HEK293 (cell line): ENCODE measurements at regions not wholly inside any gene's neighbourhood (a gene's known extent, or its start where the extent isn't known, plus 50 kb on each side); places are given as distances from the start of the nearest gene placed in this dataset.

Experiments
- CTCF ChIA-PET: fragments of 350-600 bp; formaldehyde crosslinking; extraction: SDS; loops from one replicate; lab custom pipeline; 2021; ENCODE audit warnings: antibody characterized with exemption; lab: Yijun Ruan, JAX
- POLR2A ChIA-PET: fragments of 300-600 bp; formaldehyde crosslinking; extraction: SDS; loops from one replicate; lab custom pipeline; 2020; ENCODE audit warnings: antibody characterized with exemption, inconsistent platforms; lab: Yijun Ruan, JAX
- H3K27ac ChIP-seq: fragments of 200-500 bp; sonication (Bioruptor generic); 2 replicates; pipeline ENCODE4 v1.5.1; 2014; ENCODE audit warnings: low read depth, low read length, control low read depth, inconsistent platforms; ENCODE audit errors: extremely low read depth
- H3K36me3 ChIP-seq, 2 experiments: fragments of 200-500 bp in 1 of 2; sonication (Bioruptor generic) in 1 of 2; 1 replicate in 1 of 2; 2 replicates in 1 of 2; pipeline ENCODE4 v1.5.1; 2014 to 2017; ENCODE audit warnings: inconsistent platforms in 2 of 2, low read length in 2 of 2; ENCODE audit not compliant: control insufficient read depth in 2 of 2, insufficient read depth in 1 of 2
- H3K4me1 ChIP-seq: fragments of 200-500 bp; sonication (Bioruptor generic); 2 replicates; pipeline ENCODE4 v1.5.1; 2014; ENCODE audit warnings: mild to moderate bottlenecking, low read length, inconsistent platforms; ENCODE audit not compliant: control insufficient read depth, insufficient read depth
- H3K4me3 ChIP-seq: 2 replicates; pipeline ENCODE4 v1.5.1; 2011; ENCODE audit warnings: low read depth, mild to moderate bottlenecking, control low read depth, low read length, moderate library complexity
- H3K9me3 ChIP-seq: fragments of 200-500 bp; sonication (Bioruptor generic); 2 replicates; pipeline ENCODE4 v1.5.1; 2014; ENCODE audit warnings: low read depth, low read length, inconsistent platforms; ENCODE audit not compliant: control insufficient read depth, insufficient read depth
- AEBP2 ChIP-seq: fragments of 450-650 bp; formaldehyde crosslinking; IDR thresholded peaks from 2 replicates; pipeline ENCODE4 v1.5.1; 2016; ENCODE audit warnings: missing biosample characterization, missing genetic modification characterization, borderline replicate concordance
- KLF10 ChIP-seq: fragments of 450-650 bp; IDR thresholded peaks from 2 replicates; pipeline ENCODE4 v1.5.1; 2018; ENCODE audit warnings: missing biosample characterization, mild to moderate bottlenecking, missing genetic modification characterization
- SCRT2 ChIP-seq: fragments of 450-650 bp; formaldehyde crosslinking; IDR thresholded peaks from 2 replicates; pipeline ENCODE4 v1.5.1; 2016; ENCODE audit warnings: missing biosample characterization, missing genetic modification characterization
- TCF7L2 ChIP-seq: IDR thresholded peaks from 2 replicates; pipeline ENCODE4 v1.6.1; 2011; ENCODE audit warnings: low read depth, mild to moderate bottlenecking, inconsistent platforms, low read length, moderate library complexity, borderline replicate concordance
- ZNF221 ChIP-seq: fragments of 450-650 bp; formaldehyde crosslinking; IDR thresholded peaks from 2 replicates; pipeline ENCODE4 v1.5.1; 2017; ENCODE audit warnings: missing biosample characterization, missing genetic modification characterization, borderline replicate concordance
- ZNF404 ChIP-seq: fragments of 450-650 bp; formaldehyde crosslinking; IDR thresholded peaks from 2 replicates; pipeline ENCODE4 v1.5.1; 2017; ENCODE audit warnings: missing biosample characterization, missing genetic modification characterization
- ZNF501 ChIP-seq: fragments of 450-650 bp; formaldehyde crosslinking; IDR thresholded peaks from 2 replicates; pipeline ENCODE4 v1.5.1; 2016; ENCODE audit warnings: missing biosample characterization, missing genetic modification characterization
- ZNF561 ChIP-seq: fragments of 450-650 bp; IDR thresholded peaks from 2 replicates; pipeline ENCODE4 v1.5.1; 2018; ENCODE audit warnings: missing biosample characterization, missing genetic modification characterization, borderline replicate concordance
- ZNF677 ChIP-seq: fragments of 450-650 bp; IDR thresholded peaks from 2 replicates; pipeline ENCODE4 v1.5.0; 2018; ENCODE audit warnings: missing biosample characterization, mild to moderate bottlenecking, missing genetic modification characterization, moderate library complexity
- ZNF843 ChIP-seq: fragments of 450-650 bp; formaldehyde crosslinking; IDR thresholded peaks from 2 replicates; pipeline ENCODE4 v1.5.1; 2016; ENCODE audit warnings: missing biosample characterization, missing genetic modification characterization
- TF ChIP-seq, protein P1 (sequence below): fragments of 450-650 bp; formaldehyde crosslinking; conservative IDR thresholded peaks from 2 replicates; pipeline ENCODE4 v1.5.1; 2016; ENCODE audit warnings: low read depth, missing biosample characterization, missing genetic modification characterization
- TF ChIP-seq, protein P2 (sequence below): fragments of 450-650 bp; formaldehyde crosslinking; IDR thresholded peaks from 2 replicates; pipeline ENCODE4 v1.5.1; 2016; ENCODE audit warnings: missing biosample characterization, missing genetic modification characterization
- TF ChIP-seq, protein P3 (sequence below): fragments of 450-650 bp; formaldehyde crosslinking; IDR thresholded peaks from 2 replicates; pipeline ENCODE4 v1.5.1; 2016; ENCODE audit warnings: missing biosample characterization, missing genetic modification characterization, low read depth

- TF ChIP-seq, protein P1, sequence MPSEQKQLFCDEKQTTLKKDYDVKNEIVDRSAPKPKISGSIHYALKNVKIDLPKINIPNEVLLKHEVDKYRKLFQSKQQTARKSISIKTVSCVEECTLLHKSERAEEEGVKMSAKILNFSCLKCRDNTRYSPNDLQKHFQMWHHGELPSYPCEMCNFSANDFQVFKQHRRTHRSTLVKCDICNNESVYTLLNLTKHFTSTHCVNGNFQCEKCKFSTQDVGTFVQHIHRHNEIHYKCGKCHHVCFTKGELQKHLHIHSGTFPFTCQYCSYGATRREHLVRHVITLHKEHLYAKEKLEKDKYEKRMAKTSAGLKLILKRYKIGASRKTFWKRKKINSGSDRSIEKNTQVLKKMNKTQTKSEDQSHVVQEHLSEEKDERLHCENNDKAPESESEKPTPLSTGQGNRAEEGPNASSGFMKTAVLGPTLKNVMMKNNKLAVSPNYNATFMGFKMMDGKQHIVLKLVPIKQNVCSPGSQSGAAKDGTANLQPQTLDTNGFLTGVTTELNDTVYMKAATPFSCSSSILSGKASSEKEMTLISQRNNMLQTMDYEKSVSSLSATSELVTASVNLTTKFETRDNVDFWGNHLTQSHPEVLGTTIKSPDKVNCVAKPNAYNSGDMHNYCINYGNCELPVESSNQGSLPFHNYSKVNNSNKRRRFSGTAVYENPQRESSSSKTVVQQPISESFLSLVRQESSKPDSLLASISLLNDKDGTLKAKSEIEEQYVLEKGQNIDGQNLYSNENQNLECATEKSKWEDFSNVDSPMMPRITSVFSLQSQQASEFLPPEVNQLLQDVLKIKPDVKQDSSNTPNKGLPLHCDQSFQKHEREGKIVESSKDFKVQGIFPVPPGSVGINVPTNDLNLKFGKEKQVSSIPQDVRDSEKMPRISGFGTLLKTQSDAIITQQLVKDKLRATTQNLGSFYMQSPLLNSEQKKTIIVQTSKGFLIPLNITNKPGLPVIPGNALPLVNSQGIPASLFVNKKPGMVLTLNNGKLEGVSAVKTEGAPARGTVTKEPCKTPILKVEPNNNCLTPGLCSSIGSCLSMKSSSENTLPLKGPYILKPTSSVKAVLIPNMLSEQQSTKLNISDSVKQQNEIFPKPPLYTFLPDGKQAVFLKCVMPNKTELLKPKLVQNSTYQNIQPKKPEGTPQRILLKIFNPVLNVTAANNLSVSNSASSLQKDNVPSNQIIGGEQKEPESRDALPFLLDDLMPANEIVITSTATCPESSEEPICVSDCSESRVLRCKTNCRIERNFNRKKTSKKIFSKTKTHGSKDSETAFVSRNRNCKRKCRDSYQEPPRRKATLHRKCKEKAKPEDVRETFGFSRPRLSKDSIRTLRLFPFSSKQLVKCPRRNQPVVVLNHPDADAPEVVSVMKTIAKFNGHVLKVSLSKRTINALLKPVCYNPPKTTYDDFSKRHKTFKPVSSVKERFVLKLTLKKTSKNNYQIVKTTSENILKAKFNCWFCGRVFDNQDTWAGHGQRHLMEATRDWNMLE (tag by site-specific recombination) = no peak
- TF ChIP-seq ZNF501 (tag by site-specific recombination) (no peak), ZNF561 (tag by site-specific recombination) (no peak), SCRT2 (tag by site-specific recombination) (no peak), AEBP2 (tag by site-specific recombination) (no peak), TCF7L2 (no peak), ZNF221 (tag by site-specific recombination) (no peak), ZNF677 (tag by site-specific recombination) (no peak), ZNF404 (no peak)
Observed at GRCh38 chrX:26559855-26560254, 343.9 kb downstream of the MAGEB5 start (continued).

GRCh38 chrX:26558719-26559386 lies 342.9 kb downstream of the MAGEB5 start:
- Histone ChIP-seq H3K9me3 (no peaks in the 10 kb centered on the region), H3K27ac (no peak overlapping the region), H3K4me1 (no peaks in the 10 kb centered on the region), H3K36me3 (no peaks in the 10 kb centered on the region), H3K4me3 (no peak overlapping the region)
- POLR2A ChIA-PET = no interaction called here
- CTCF ChIA-PET = no interaction called here
- TF ChIP-seq ZNF843 (tag by site-specific recombination) (no peak), KLF10 (tag by site-specific recombination) (no peak)
- TF ChIP-seq, protein P2, sequence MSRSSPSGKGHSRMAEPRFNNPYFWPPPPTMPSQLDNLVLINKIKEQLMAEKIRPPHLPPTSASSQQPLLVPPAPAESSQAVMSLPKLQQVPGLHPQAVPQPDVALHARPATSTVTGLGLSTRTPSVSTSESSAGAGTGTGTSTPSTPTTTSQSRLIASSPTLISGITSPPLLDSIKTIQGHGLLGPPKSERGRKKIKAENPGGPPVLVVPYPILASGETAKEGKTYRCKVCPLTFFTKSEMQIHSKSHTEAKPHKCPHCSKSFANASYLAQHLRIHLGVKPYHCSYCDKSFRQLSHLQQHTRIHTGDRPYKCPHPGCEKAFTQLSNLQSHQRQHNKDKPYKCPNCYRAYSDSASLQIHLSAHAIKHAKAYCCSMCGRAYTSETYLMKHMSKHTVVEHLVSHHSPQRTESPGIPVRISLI (tag by site-specific recombination) = no peak
- TF ChIP-seq, protein P3, sequence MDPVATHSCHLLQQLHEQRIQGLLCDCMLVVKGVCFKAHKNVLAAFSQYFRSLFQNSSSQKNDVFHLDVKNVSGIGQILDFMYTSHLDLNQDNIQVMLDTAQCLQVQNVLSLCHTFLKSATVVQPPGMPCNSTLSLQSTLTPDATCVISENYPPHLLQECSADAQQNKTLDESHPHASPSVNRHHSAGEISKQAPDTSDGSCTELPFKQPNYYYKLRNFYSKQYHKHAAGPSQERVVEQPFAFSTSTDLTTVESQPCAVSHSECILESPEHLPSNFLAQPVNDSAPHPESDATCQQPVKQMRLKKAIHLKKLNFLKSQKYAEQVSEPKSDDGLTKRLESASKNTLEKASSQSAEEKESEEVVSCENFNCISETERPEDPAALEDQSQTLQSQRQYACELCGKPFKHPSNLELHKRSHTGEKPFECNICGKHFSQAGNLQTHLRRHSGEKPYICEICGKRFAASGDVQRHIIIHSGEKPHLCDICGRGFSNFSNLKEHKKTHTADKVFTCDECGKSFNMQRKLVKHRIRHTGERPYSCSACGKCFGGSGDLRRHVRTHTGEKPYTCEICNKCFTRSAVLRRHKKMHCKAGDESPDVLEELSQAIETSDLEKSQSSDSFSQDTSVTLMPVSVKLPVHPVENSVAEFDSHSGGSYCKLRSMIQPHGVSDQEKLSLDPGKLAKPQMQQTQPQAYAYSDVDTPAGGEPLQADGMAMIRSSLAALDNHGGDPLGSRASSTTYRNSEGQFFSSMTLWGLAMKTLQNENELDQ (tag by site-specific recombination) = no peak
